ENCODE measurements at regions not wholly inside any gene's neighbourhood (a gene's known extent, or its start where the extent isn't known, plus 50 kb on each side); places are given as distances from the start of the nearest gene placed in this dataset.

GRCh38 chr6:47147175-47147727 is 105.1 kb upstream of the ADGRF1 start:
- TF ChIP-seq CTCF (IDR thresholded peaks at IDR 0.05) (no peak), EZH2phosphoT487 (IDR thresholded peaks at IDR 0.05) (no peak)

Data from neural progenitor cell (in vitro differentiated cells).